Pulmonary artery endothelial cell (primary cell): ENCODE measurements at regions not wholly inside any gene's neighbourhood (a gene's known extent, or its start where the extent isn't known, plus 50 kb on each side); places are given as distances from the start of the nearest gene placed in this dataset.

Experiments
- DNase-seq: peaks from one replicate; pipeline ENCODE4 v3.0.0-alpha.2; 2011; ENCODE audit warnings: low read depth, low spot score

GRCh38 chr2:118521272-118521671 lies 326.2 kb downstream of the EN1 start:
- no peak for DNase-seq

GRCh38 chr2:118520246-118520645 lies 327.2 kb downstream of the EN1 start:
- DNase-seq = no peak

- DNase-seq = no peak
These were observed 327.9 kb downstream of the EN1 start for GRCh38 chr2:118519511-118519910.

DNA sequence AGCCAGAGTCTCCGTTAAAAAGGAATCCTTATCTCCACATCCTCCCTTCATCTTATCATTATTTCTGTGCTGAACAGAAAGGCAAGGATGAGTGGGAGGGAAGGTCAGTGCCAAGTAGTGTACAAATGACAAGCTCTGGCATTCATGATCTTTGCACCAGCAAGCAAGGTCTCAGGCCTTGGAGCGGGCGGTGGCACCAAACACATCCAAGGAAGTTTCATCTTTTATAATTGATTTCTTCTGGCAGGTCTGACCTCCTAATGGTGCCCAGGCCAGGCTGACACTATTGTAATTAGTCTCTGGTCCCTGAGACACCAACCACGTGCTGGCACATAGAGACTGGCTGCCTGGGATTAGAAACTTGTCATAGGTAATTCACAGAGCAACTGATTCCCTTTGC lies 336.6 kb downstream of the EN1 start:
- no peak for DNase-seq

DNA sequence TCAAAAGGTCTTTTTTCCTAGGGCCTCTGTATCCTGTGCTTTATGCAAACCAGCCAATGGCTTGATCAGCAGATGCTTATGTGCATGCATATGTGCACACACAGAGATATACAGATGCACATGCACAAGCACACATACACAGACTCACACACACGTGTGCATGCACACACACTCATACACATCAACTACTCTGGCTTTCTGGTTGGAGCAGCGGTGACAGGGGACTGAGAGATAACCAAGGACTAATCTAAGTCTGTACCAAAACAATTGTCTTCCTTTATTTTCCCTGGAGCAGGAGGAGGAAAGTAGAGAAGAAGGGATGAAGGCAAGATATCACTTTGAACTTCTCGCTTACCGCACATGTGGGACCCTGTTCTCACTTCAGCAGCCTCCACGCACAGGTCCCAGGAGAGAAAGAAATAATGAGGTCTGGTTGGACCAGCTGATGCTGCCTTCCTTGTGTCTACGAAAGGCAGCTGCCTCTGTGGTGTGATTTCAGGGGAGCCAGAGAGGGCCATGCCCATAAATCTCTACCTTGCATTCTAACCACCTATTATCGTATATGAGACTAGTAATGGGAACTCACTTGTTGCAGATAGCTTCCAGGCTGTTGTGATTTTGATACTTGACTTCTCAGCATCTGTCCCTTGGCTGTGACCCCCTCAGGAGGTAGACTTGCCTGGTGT lies 338.0 kb downstream of the EN1 start:
- no peak for DNase-seq

GRCh38 chr2:118508282-118508681 lies 339.2 kb downstream of the EN1 start:
- DNase-seq = no peak

- DNase-seq = no peak
These were observed 342.0 kb downstream of the EN1 start for GRCh38 chr2:118505436-118505835.

GRCh38 chr2:118502106-118502505 lies 345.3 kb downstream of the EN1 start:
- no peak for DNase-seq

DNA sequence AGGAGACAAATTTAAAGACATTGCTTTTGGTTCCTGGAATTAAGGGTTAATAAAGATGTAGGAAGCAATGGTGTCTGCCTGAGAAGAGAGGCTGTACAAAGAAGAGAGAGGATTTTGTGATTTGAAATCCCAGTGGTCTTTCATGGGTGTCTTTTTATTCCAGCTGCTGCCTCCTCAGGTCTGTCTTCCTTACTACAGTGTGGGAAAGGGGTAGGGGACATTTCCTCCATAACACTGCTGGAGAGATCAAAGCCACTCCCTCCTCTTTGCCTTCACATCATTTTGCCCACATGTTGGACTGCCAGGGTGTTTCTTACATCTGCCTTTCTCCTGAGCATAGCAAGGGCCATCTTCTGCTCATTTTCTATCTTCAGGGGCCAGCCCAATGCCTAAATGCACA lies 348.5 kb downstream of the EN1 start:
- DNase-seq = no peak

DNA sequence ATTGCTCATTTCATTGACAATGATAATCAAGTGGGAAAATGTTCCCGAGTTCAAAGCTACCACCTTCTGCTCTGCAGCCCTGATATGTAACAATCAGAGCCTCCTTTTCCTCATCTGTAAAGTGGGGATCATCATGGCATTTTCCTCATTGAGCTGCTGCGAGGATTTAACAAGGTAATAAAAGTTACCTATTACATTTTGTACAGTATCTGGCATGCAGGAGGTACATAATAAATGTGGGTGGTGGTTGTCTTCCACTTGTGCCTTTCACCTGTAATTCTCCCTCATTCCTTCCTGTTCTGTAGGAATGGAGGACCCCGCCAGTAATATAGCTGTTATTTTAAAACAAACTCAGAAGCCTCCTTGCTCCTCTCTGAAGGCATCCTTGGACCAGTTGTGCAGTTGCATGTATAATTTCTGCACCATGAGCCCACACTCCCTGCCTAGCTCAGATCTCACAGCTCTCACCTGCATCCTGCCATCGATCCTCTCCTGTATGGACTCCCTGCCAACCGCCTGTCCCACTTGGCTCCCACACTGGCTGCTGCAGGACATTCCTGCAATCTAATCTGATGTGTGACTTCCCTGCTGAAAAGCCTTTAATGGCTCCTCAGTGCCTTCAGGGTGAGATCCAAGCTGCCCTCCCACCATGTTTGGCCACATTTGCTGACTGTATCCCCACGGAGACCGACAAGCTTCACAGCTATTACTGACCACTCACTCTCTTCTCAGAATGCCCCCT lies 350.4 kb downstream of the EN1 start:
- DNase-seq = no peak

DNA sequence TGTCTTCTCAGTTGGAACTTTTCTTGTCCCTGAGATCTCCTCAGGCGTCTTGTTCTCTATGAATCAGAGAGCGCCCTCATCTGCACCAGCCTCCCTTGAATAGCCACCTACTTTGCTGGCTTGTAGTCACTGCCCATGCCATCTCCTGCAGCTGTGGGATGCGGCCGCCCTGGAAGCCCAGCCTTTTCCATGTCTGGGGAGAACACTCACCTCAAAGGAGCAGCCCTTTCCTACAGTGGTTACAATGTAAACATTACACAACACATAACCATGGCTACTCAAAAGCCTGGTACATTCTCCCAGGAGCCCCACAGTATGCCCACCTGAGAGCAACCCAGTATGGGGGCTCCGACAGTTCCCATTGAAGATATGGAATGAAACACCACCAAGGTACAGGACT lies 351.0 kb downstream of the EN1 start:
- DNase-seq = no peak

GRCh38 chr2:118495290-118495689 lies 352.2 kb downstream of the EN1 start:
- DNase-seq = no peak

GRCh38 chr2:118493213-118493612 lies 354.2 kb downstream of the EN1 start:
- DNase-seq = no peak

DNA sequence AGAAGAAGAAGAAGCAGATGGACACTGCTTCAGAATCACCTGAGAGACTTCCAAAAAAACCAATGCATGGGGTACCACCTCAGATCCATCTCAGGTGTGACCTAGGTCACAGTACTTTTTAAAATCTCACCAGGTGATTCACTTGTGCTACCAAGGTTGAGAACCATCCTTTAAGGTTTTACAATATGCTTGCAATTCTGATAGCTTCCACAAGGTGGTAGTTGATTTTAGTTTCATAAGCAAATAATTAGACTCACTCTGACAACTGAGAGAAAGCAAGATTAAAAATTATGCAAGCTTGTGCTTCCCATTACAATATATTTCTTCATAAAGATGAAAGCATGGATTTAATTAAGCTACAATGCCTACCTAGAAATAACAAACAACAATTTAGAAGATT lies 355.1 kb downstream of the EN1 start:
- DNase-seq = no peak

GRCh38 chr2:118490330-118490729 lies 357.1 kb downstream of the EN1 start:
- DNase-seq = no peak

GRCh38 chr2:118489712-118490299 lies 357.6 kb downstream of the EN1 start:
- DNase-seq = no peak

DNA sequence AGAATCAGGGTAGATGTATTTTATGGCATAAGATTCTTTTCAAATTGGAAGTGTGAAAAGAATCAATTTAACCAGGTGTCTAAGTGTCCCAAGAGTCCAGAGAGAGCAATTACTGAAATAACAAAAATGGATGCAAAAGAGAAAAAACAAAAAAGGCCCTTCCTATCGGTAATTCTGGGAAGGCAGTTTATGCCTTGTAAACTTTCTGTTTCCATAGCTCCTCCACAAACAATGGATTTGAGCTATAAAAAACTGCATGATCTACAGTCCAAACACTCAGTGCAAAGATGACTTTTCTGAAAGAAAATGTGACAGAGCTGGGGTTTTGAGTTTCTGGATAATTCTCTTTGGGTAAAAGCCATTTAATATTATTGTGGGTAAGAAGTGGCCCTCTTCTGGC lies 366.1 kb downstream of the EN1 start:
- DNase-seq = no peak

DNA sequence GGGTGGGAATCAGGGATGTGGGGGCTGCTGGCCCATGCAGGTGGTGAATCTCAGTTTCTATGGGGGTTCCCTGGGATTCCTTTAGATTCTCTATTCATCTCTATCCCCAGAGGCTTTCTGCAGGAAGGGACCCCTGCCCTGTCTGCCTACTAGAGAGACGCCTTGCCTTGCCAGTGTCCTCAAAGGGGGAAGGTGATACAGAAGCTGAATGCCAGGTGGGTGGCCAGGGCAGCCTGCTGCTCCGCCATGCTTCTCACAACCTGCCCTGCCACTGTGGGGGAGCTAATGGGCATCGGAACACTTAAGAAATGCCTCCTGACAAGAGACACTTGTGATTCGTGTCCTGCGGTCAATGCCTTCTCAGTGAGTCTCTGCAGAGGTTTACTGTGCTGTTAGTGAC lies 368.4 kb downstream of the EN1 start:
- DNase-seq = no peak

GRCh38 chr2:118477111-118477862 lies 370.2 kb downstream of the EN1 start:
- no peak for DNase-seq

- no peak for DNase-seq
These were observed 371.7 kb downstream of the EN1 start for GRCh38 chr2:118475622-118476205.

DNA sequence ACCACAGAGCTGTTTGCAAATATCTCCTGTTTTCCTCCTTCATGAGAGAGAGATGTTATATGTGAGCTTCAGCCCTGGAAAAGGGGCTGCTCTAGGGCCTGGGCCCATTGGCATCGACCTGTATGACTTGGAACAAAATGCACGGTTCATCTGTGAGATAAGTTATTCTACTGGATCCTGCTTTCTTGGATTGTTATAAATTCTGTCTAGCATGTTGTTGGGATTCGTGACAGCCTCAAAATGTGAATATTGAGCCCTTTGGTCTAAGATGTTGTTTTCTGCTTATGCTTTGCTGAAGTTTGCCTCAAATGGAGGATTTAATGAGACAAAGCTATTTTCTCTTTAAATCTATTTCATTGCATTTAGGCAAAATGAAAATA lies 372.9 kb downstream of the EN1 start:
- DNase-seq = no peak
